H9 (cell line): ENCODE measurements at regions not wholly inside any gene's neighbourhood (a gene's known extent, or its start where the extent isn't known, plus 50 kb on each side); places are given as distances from the start of the nearest gene placed in this dataset.

Experiments
- DNase-seq: peaks from one replicate; pipeline ENCODE4 v3.0.0-alpha.2; 2017
- H2AFZ ChIP-seq: one replicate; pipeline ENCODE4 v1.6.1; 2013; ENCODE audit warnings: mild to moderate bottlenecking, low read length, control low read depth, moderate library complexity
- H2AK5ac ChIP-seq: 2 replicates; pipeline ENCODE4 v1.6.1; 2013; ENCODE audit warnings: low read length, control low read depth, mixed read lengths; ENCODE audit not compliant: insufficient read length
- H2BK120ac ChIP-seq: one replicate; pipeline ENCODE4 v1.6.1; 2013; ENCODE audit warnings: low read depth, mild to moderate bottlenecking, low read length, control low read depth, inconsistent platforms; ENCODE audit not compliant: poor library complexity, severe bottlenecking
- H2BK12ac ChIP-seq: 2 replicates; pipeline ENCODE4 v1.6.1; 2013; ENCODE audit warnings: low read length, control low read depth, mixed read lengths, low read depth; ENCODE audit not compliant: insufficient read length
- H2BK15ac ChIP-seq: 2 replicates; pipeline ENCODE4 v1.6.1; 2013; ENCODE audit warnings: low read depth, low read length, control low read depth
- H2BK20ac ChIP-seq: one replicate; pipeline ENCODE4 v1.6.1; 2013; ENCODE audit warnings: low read depth, mild to moderate bottlenecking, low read length, control low read depth, inconsistent platforms; ENCODE audit not compliant: poor library complexity, severe bottlenecking
- H2BK5ac ChIP-seq: 2 replicates; pipeline ENCODE4 v1.6.1; 2013; ENCODE audit warnings: low read length, control low read depth, mixed read lengths; ENCODE audit not compliant: insufficient read length
- H3K14ac ChIP-seq: 2 replicates; pipeline ENCODE4 v1.6.1; 2013; ENCODE audit warnings: low read length, control low read depth; ENCODE audit not compliant: insufficient read depth
- H3K18ac ChIP-seq: 2 replicates; pipeline ENCODE4 v1.6.1; 2013; ENCODE audit warnings: low read depth, mild to moderate bottlenecking, mixed read lengths, low read length, control low read depth; ENCODE audit not compliant: insufficient read length
- H3K23ac ChIP-seq: 2 replicates; pipeline ENCODE4 v1.6.1; 2013; ENCODE audit warnings: low read length, control low read depth, mixed read lengths, low read depth; ENCODE audit not compliant: insufficient read length
- H3K23me2 ChIP-seq: 2 replicates; pipeline ENCODE4 v1.6.1; 2013; ENCODE audit warnings: low read depth, mild to moderate bottlenecking, mixed read lengths, low read length, control low read depth; ENCODE audit not compliant: insufficient read length, poor library complexity, severe bottlenecking
- H3K27ac ChIP-seq: 2 replicates; pipeline ENCODE4 v1.5.1; 2013; ENCODE audit warnings: low read length, control low read depth, mixed read lengths, low read depth; ENCODE audit not compliant: insufficient read length
- H3K27me3 ChIP-seq: 2 replicates; pipeline ENCODE4 v1.6.1; 2013; ENCODE audit warnings: low read length, control low read depth, inconsistent platforms; ENCODE audit not compliant: insufficient read depth
- H3K4ac ChIP-seq: 2 replicates; pipeline ENCODE4 v1.6.1; 2013; ENCODE audit warnings: low read depth, mild to moderate bottlenecking, control low read depth, inconsistent platforms, low read length, moderate library complexity
- H3K4me1 ChIP-seq: 2 replicates; pipeline ENCODE4 v1.6.1; 2013; ENCODE audit warnings: low read length, control low read depth, inconsistent platforms; ENCODE audit not compliant: insufficient read depth
- H3K4me2 ChIP-seq: 2 replicates; pipeline ENCODE4 v1.6.1; 2013; ENCODE audit warnings: low read length, control low read depth, mixed read lengths; ENCODE audit not compliant: insufficient read length, insufficient read depth
- H3K56ac ChIP-seq: 2 replicates; pipeline ENCODE4 v1.6.1; 2013; ENCODE audit warnings: low read depth, mild to moderate bottlenecking, mixed read lengths, low read length, control low read depth; ENCODE audit not compliant: insufficient read length
- H3K79me1 ChIP-seq: 2 replicates; pipeline ENCODE4 v1.6.1; 2013; ENCODE audit warnings: low read depth, mild to moderate bottlenecking, moderate library complexity, low read length, control low read depth, inconsistent platforms; ENCODE audit not compliant: insufficient read depth, poor library complexity, severe bottlenecking
- H3K79me2 ChIP-seq: 2 replicates; pipeline ENCODE4 v1.6.1; 2013; ENCODE audit warnings: low read length, control low read depth, inconsistent platforms; ENCODE audit not compliant: insufficient read depth
- H3K9ac ChIP-seq: 2 replicates; pipeline ENCODE4 v1.6.1; 2013; ENCODE audit warnings: low read length, control low read depth, mixed read lengths; ENCODE audit not compliant: insufficient read length; ENCODE audit errors: extremely low read depth
- H3K9me3 ChIP-seq: one replicate; pipeline ENCODE4 v1.6.1; 2013; ENCODE audit warnings: low read depth, low read length, inconsistent platforms; ENCODE audit not compliant: control insufficient read depth
- H3T11ph ChIP-seq: one replicate; pipeline ENCODE4 v1.6.1; 2013; ENCODE audit warnings: mild to moderate bottlenecking, low read length, control low read depth, inconsistent platforms
- H4K20me1 ChIP-seq: one replicate; pipeline ENCODE4 v1.6.1; 2013; ENCODE audit not compliant: control insufficient read depth, insufficient read length, insufficient read depth
- H4K5ac ChIP-seq: 2 replicates; pipeline ENCODE4 v1.6.1; 2013; ENCODE audit warnings: low read depth, mild to moderate bottlenecking, mixed read lengths, low read length, control low read depth; ENCODE audit not compliant: insufficient read length
- H4K8ac ChIP-seq: replicated peaks from 2 replicates; pipeline ENCODE4 v1.6.1; 2013; ENCODE audit warnings: low read length, control low read depth, mixed read lengths, low read depth; ENCODE audit not compliant: insufficient read length
- H4K91ac ChIP-seq: 2 replicates; pipeline ENCODE4 v1.6.1; 2013; ENCODE audit warnings: low read depth, mild to moderate bottlenecking, moderate library complexity, mixed read lengths, low read length, control low read depth; ENCODE audit not compliant: insufficient read length
- H3K27ac Mint-ChIP-seq, 3 experiments: 2 replicates in 2 of 3; 3 replicates in 1 of 3; pipeline ENCODE4 v1.8.0; 2020 to 2021; ENCODE audit warnings: mixed read lengths in 3 of 3, mild to moderate bottlenecking in 1 of 3, moderate library complexity in 1 of 3
- H3K27me3 Mint-ChIP-seq: 2 replicates; pipeline ENCODE4 v1.8.0; 2021; ENCODE audit warnings: low read depth, mild to moderate bottlenecking, moderate library complexity, mixed read lengths
- H3K36me3 Mint-ChIP-seq, 3 experiments: 2 replicates in 2 of 3; 3 replicates in 1 of 3; pipeline ENCODE4 v1.8.0; 2020 to 2021; ENCODE audit warnings: low read depth in 3 of 3, mixed read lengths in 3 of 3; ENCODE audit not compliant: insufficient read depth in 1 of 3
- H3K4me1 Mint-ChIP-seq, 2 experiments: 2 replicates each; pipeline ENCODE4 v1.8.0; 2020; ENCODE audit warnings: mixed read lengths in 2 of 2
- H3K4me3 Mint-ChIP-seq, 2 experiments: 2 replicates in 1 of 2; 3 replicates in 1 of 2; pipeline ENCODE4 v1.8.0; 2020 to 2021; ENCODE audit warnings: mild to moderate bottlenecking in 2 of 2, mixed read lengths in 2 of 2, moderate library complexity in 1 of 2
- H3K9me3 Mint-ChIP-seq, 2 experiments: 2 replicates in 1 of 2; 3 replicates in 1 of 2; pipeline ENCODE4 v1.8.0; 2020; ENCODE audit warnings: mild to moderate bottlenecking in 2 of 2, mixed read lengths in 2 of 2, moderate library complexity in 1 of 2
- CTCF ChIP-seq: fragments of 200-600 bp; sonication (generic); conservative IDR thresholded peaks from 3 replicates; pipeline ENCODE4 v1.8.0; 2021; ENCODE audit warnings: antibody characterized with exemption, mild to moderate bottlenecking
- WGBS: extraction: QIAGEN DNeasy Blood & Tissue Kit; methylation state at CpG from one replicate; pipeline ENCODE4 v1.1.7; 2013; ENCODE audit warnings: missing lambda C conversion rate, low lambda C conversion rate, mixed read lengths; ENCODE audit not compliant: insufficient read length; ENCODE audit errors: extremely low coverage; 5-methylcytosine and 5-hydroxymethylcytosine counted together

- DNase-seq = no peak
Observed at GRCh38 chr2:215773728-215774127, 239.6 kb downstream of the MREG start.

More at GRCh38 chr2:215773728-215774127, 239.6 kb downstream of the MREG start:
- no peak overlapping the region for H3K9ac ChIP-seq
- H3K14ac ChIP-seq = no peak overlapping the region
- no peak overlapping the region for H2BK120ac ChIP-seq
- no peak overlapping the region for H3T11ph ChIP-seq
- no peak overlapping the region for H4K5ac ChIP-seq
- H2AFZ ChIP-seq = no peak overlapping the region
- H2BK12ac ChIP-seq = no peak overlapping the region
- no peaks in the 10 kb centered on the region for H4K20me1 ChIP-seq
- no peaks in the 10 kb centered on the region for H3K9me3 ChIP-seq
- no peak overlapping the region for H2AK5ac ChIP-seq
- H3K79me2 ChIP-seq = no peaks in the 10 kb centered on the region
- no peak overlapping the region for H4K91ac ChIP-seq
- no peak overlapping the region for H3K56ac ChIP-seq
- no peak overlapping the region for H2BK5ac ChIP-seq
- TF ChIP-seq CTCF = no peak
- H3K27ac Mint-ChIP-seq = no peak overlapping the region
- no peaks in the 10 kb centered on the region for H3K23me2 ChIP-seq
- no peaks in the 10 kb centered on the region for H3K79me1 ChIP-seq
- no peaks in the 10 kb centered on the region for H3K27me3 ChIP-seq
- 0 out of 2 replicates have a peak, but pooled peaks cover 1% of the 10 kb centered on the region for H3K27me3 Mint-ChIP-seq
- H3K4me3 Mint-ChIP-seq = no peak overlapping the region
- 0 out of 7 replicates have a peak, but pooled peaks cover 0 to 1% (median 0%) of the 10 kb centered on the region in 3 experiments for H3K36me3 Mint-ChIP-seq
- H3K27ac ChIP-seq = no peak overlapping the region
- no peak overlapping the region for H3K18ac ChIP-seq
- H3K23ac ChIP-seq = no peak overlapping the region
- no peak overlapping the region for H3K4ac ChIP-seq
- no peak overlapping the region for H3K4me2 ChIP-seq
- H2BK15ac ChIP-seq = no peak overlapping the region
- H3K9me3 Mint-ChIP-seq = peaks cover 0 to 2% of the 10 kb centered on the region in 2 experiments; a peak in 1 of 5 replicates
- H3K4me1 Mint-ChIP-seq = peaks cover 18 to 22% of the 10 kb centered on the region in 2 experiments
- WGBS = no CpG with 5 or more reads among the region's 2 CpGs
- no peak overlapping the region for H2BK20ac ChIP-seq
- no peaks in the 10 kb centered on the region for H3K4me1 ChIP-seq
- no peak overlapping the region for H4K8ac ChIP-seq
